ENCODE measurements at regions not wholly inside any gene's neighbourhood (a gene's known extent, or its start where the extent isn't known, plus 50 kb on each side); places are given as distances from the start of the nearest gene placed in this dataset.

- no peak for TF ChIP-seq ZNF462 (CRISPR knock-in tag; IDR thresholded peaks at IDR 0.05)
- no peak for TF ChIP-seq CREB1 (CRISPR knock-in tag; IDR thresholded peaks at IDR 0.05; ENCODE audit: low read depth)
- no peak for TF ChIP-seq POLR2AphosphoS5 (IDR thresholded peaks at IDR 0.05; ENCODE audit: low read depth)
- TF ChIP-seq REST (IDR thresholded peaks at IDR 0.05; ENCODE audit: unreplicated experiment) = no peak
- no peak for TF ChIP-seq ZNF114 (CRISPR knock-in tag; IDR thresholded peaks at IDR 0.05)
- TF ChIP-seq STAT1 (IDR thresholded peaks at IDR 0.05; ENCODE audit: unreplicated experiment) = no peak
Measured at GRCh38 chr10:1989090-1989489, 251.8 kb upstream of the ADARB2 start (continued).

- Histone ChIP-seq H3K27me3 (ENCODE audit: insufficient read depth) (no peaks in the 10 kb centered on the region), H3K79me2 (replicated peaks; ENCODE audit: insufficient read depth) (no peaks in the 10 kb centered on the region), H2AFZ (no peak overlapping the region), H3K36me3 (ENCODE audit: insufficient read depth) (no peaks in the 10 kb centered on the region), H3K27ac (ENCODE audit: low read depth) (no peak overlapping the region), H3K4me2 (no peak overlapping the region), H3K4me1 (ENCODE audit: insufficient read depth) (no peaks in the 10 kb centered on the region), H3K4me3 (no peak overlapping the region), H3K9me2 (ENCODE audit: insufficient read depth) (no peaks in the 10 kb centered on the region), H3F3A (replicated peaks; ENCODE audit: low read depth) (no peaks in the 10 kb centered on the region), H4K20me1 (replicated peaks; ENCODE audit: insufficient read depth) (no peaks in the 10 kb centered on the region)
- no peak overlapping the region for H3K27ac Mint-ChIP-seq
- ATAC-seq = no peak
- H3K9me3 Mint-ChIP-seq = peaks cover 8% of the 10 kb centered on the region; the same call in 1 of the 3 replicates
- H3K4me3 Mint-ChIP-seq = no peak overlapping the region
- H3K27me3 Mint-ChIP-seq (ENCODE audit: insufficient read depth, low read depth, poor library complexity) = peaks cover 2% of the 10 kb centered on the region
- no peaks in the 10 kb centered on the region for H3K4me1 Mint-ChIP-seq
- H3K36me3 Mint-ChIP-seq (ENCODE audit: low read depth) = no peaks in the 10 kb centered on the region
- no peak for DNase-seq (ENCODE audit: low spot score)
- TF ChIP-seq ZNF331 (CRISPR knock-in tag; IDR thresholded peaks at IDR 0.05; ENCODE audit: low read depth) (no peak), CTCF (conservative IDR thresholded peaks at IDR 0.05; ENCODE audit: low read depth in 2 of 2) (no peak), POLR2AphosphoS5 (IDR thresholded peaks at IDR 0.05; ENCODE audit: low read depth) (no peak)
Measured at GRCh38 chr10:1981976-1982375, 244.7 kb upstream of the ADARB2 start.
